ENCODE measurements at regions not wholly inside any gene's neighbourhood (a gene's known extent, or its start where the extent isn't known, plus 50 kb on each side); places are given as distances from the start of the nearest gene placed in this dataset.
"Not testable (repeated sequence)": the region's sequence is repeated elsewhere in the genome, so short reads cannot be mapped to it uniquely, and the experiment has no call there.

GRCh38 chr7:34569975-34570699 is 87.9 kb upstream of the NPSR1 start:
- H3K4me3 Mint-ChIP-seq: no peak overlapping the region
- H3K4me1 Mint-ChIP-seq (ENCODE audit: low read depth): no peaks in the 10 kb centered on the region
- no peaks in the 10 kb centered on the region for H3K27me3 Mint-ChIP-seq
- H3K9me3 Mint-ChIP-seq (ENCODE audit: low read depth): no peaks in the 10 kb centered on the region
- no peaks in the 10 kb centered on the region for H3K36me3 Mint-ChIP-seq
- H3K27ac Mint-ChIP-seq: no peak overlapping the region

GRCh38 chr7:34575006-34575405 is 83.0 kb upstream of the NPSR1 start:
- no peak overlapping the region for H3K27ac Mint-ChIP-seq
- no peaks in the 10 kb centered on the region for H3K27me3 Mint-ChIP-seq
- H3K4me3 Mint-ChIP-seq: no peak overlapping the region
- H3K9me3 Mint-ChIP-seq (ENCODE audit: low read depth): peaks cover 6% of the 10 kb centered on the region
- H3K36me3 Mint-ChIP-seq: no peaks in the 10 kb centered on the region
- no peaks in the 10 kb centered on the region for H3K4me1 Mint-ChIP-seq (ENCODE audit: low read depth)

GRCh38 chr7:34577934-34578333 is 80.1 kb upstream of the NPSR1 start:
- not testable (repeated sequence) for H3K27me3 Mint-ChIP-seq; H3K4me1 Mint-ChIP-seq (ENCODE audit: low read depth); H3K36me3 Mint-ChIP-seq; H3K27ac Mint-ChIP-seq; H3K4me3 Mint-ChIP-seq; H3K9me3 Mint-ChIP-seq (ENCODE audit: low read depth)

GRCh38 chr7:34581698-34582097 is 76.3 kb upstream of the NPSR1 start:
- not testable (repeated sequence) for H3K4me1 Mint-ChIP-seq (ENCODE audit: low read depth); H3K36me3 Mint-ChIP-seq; H3K27ac Mint-ChIP-seq; H3K9me3 Mint-ChIP-seq (ENCODE audit: low read depth); H3K27me3 Mint-ChIP-seq; H3K4me3 Mint-ChIP-seq

GRCh38 chr7:34584526-34584925 is 73.5 kb upstream of the NPSR1 start:
- H3K36me3 Mint-ChIP-seq: no peaks in the 10 kb centered on the region
- no peak overlapping the region for H3K4me3 Mint-ChIP-seq
- no peaks in the 10 kb centered on the region for H3K4me1 Mint-ChIP-seq (ENCODE audit: low read depth)
- no peaks in the 10 kb centered on the region for H3K27me3 Mint-ChIP-seq
- H3K9me3 Mint-ChIP-seq (ENCODE audit: low read depth): peaks cover 6% of the 10 kb centered on the region
- H3K27ac Mint-ChIP-seq: no peak overlapping the region

- Mint-ChIP-seq H3K27ac (no peak overlapping the region), H3K36me3 (no peaks in the 10 kb centered on the region)
These were observed 61.1 kb upstream of the NPSR1 start for GRCh38 chr7:34596887-34597286.

GRCh38 chr7:34603711-34604444 is 54.1 kb upstream of the NPSR1 start:
- Mint-ChIP-seq H3K4me1 (ENCODE audit: low read depth) (no peaks in the 10 kb centered on the region), H3K27me3 (no peaks in the 10 kb centered on the region), H3K4me3 (no peak overlapping the region), H3K36me3 (no peaks in the 10 kb centered on the region), H3K9me3 (ENCODE audit: low read depth) (peaks cover 4% of the 10 kb centered on the region), H3K27ac (no peak overlapping the region)

More at GRCh38 chr7:34596887-34597286, 61.1 kb upstream of the NPSR1 start:
- Mint-ChIP-seq H3K27me3 (no peaks in the 10 kb centered on the region), H3K4me3 (no peak overlapping the region), H3K4me1 (ENCODE audit: low read depth) (no peaks in the 10 kb centered on the region), H3K9me3 (ENCODE audit: low read depth) (peaks cover 4% of the 10 kb centered on the region)
